GM19467 (cell line): ENCODE measurements at regions not wholly inside any gene's neighbourhood (a gene's known extent, or its start where the extent isn't known, plus 50 kb on each side); places are given as distances from the start of the nearest gene placed in this dataset.
"Not testable (repeated sequence)": the region's sequence is repeated elsewhere in the genome, so short reads cannot be mapped to it uniquely, and the experiment has no call there.

Source experiments
- ATAC-seq: cut with Tn5 transposase; IDR thresholded peaks from one replicate; pipeline ENCODE4 v1.9.1; 2021; ENCODE audit warnings: mild to moderate bottlenecking, moderate library complexity; ENCODE audit not compliant: unreplicated experiment

GRCh38 chr12:102672212-102672611 is 191.8 kb upstream of the IGF1 start:
- not testable (repeated sequence) for ATAC-seq

- ATAC-seq: no peak
Observed at GRCh38 chr12:102669056-102669455, 188.7 kb upstream of the IGF1 start.

- ATAC-seq: not testable (repeated sequence)
Observed at GRCh38 chr12:102666176-102666575, 185.8 kb upstream of the IGF1 start.

- ATAC-seq: no peak
Observed at GRCh38 chr12:102659200-102659911, 179.0 kb upstream of the IGF1 start.

GRCh38 chr12:102653406-102653805 is 173.0 kb upstream of the IGF1 start:
- no peak for ATAC-seq

- no peak for ATAC-seq
Observed at GRCh38 chr12:102652645-102653313, 172.4 kb upstream of the IGF1 start.

- no peak for ATAC-seq
Observed at GRCh38 chr12:102645968-102646367, 165.6 kb upstream of the IGF1 start.

- ATAC-seq: no peak
Observed at GRCh38 chr12:102643879-102644575, 163.7 kb upstream of the IGF1 start.

- ATAC-seq: no peak
Observed at GRCh38 chr12:102642199-102642598, 161.8 kb upstream of the IGF1 start.

- ATAC-seq: not testable (repeated sequence)
Observed at GRCh38 chr12:102640658-102641057, 160.3 kb upstream of the IGF1 start.

GRCh38 chr12:102638777-102639176 is 158.4 kb upstream of the IGF1 start:
- no peak for ATAC-seq

GRCh38 chr12:102633981-102634605 is 153.7 kb upstream of the IGF1 start:
- ATAC-seq: no peak

GRCh38 chr12:102631274-102631673 is 150.9 kb upstream of the IGF1 start:
- no peak for ATAC-seq

GRCh38 chr12:102629262-102629888 is 149.0 kb upstream of the IGF1 start:
- ATAC-seq: no peak

- ATAC-seq: no peak
Observed at GRCh38 chr12:102625819-102626218, 145.5 kb upstream of the IGF1 start.

- ATAC-seq: no peak
Observed at GRCh38 chr12:102622618-102623017, 142.3 kb upstream of the IGF1 start.

- no peak for ATAC-seq
Observed at GRCh38 chr12:102618197-102618877, 138.0 kb upstream of the IGF1 start.

- no peak for ATAC-seq
Observed at GRCh38 chr12:102616692-102617091, 136.3 kb upstream of the IGF1 start.

- ATAC-seq: no peak
Observed at GRCh38 chr12:102611995-102612394, 131.6 kb upstream of the IGF1 start.

GRCh38 chr12:102609996-102610395 is 129.6 kb upstream of the IGF1 start:
- no peak for ATAC-seq
